HT1080 (cell line): ENCODE measurements at regions not wholly inside any gene's neighbourhood (a gene's known extent, or its start where the extent isn't known, plus 50 kb on each side); places are given as distances from the start of the nearest gene placed in this dataset.
"Not testable (repeated sequence)": the region's sequence is repeated elsewhere in the genome, so short reads cannot be mapped to it uniquely, and the experiment has no call there.

ENCODE experiments used
- DNase-seq: peaks from one replicate; pipeline ENCODE4 v3.0.0-alpha.2; 2015; ENCODE audit warnings: low read depth

DNA sequence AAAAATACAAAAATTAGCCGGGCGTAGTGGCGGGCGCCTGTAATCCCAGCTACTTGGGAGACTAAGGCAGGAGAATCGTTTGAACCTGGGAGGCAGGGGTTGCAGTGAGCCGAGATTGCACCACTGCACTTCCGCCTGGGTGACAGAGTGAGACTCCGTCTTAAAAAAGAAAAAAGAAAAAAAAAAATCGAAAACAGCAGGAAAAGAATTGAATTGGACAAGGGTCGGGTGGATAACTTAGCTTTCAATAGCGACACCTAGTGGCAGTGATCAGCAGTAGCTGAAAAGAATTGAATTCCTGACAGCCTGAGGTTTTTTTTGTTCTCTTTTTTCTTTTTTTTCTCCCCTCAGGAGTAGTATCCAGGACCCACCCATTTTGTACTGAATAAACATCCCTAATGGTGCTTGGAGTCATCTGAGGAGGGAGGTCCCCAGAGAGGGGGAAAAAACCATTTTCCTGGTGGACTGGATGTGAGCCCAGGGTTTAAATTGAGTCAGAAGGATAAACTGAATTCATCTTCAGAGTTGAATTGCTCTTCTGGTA is 55.1 kb downstream of the CYCS start:
- DNase-seq, result peak; percentile 84

- peak; percentile 21 for DNase-seq
These were observed 56.4 kb downstream of the CYCS start for GRCh38 chr7:25068502-25069213.

DNA sequence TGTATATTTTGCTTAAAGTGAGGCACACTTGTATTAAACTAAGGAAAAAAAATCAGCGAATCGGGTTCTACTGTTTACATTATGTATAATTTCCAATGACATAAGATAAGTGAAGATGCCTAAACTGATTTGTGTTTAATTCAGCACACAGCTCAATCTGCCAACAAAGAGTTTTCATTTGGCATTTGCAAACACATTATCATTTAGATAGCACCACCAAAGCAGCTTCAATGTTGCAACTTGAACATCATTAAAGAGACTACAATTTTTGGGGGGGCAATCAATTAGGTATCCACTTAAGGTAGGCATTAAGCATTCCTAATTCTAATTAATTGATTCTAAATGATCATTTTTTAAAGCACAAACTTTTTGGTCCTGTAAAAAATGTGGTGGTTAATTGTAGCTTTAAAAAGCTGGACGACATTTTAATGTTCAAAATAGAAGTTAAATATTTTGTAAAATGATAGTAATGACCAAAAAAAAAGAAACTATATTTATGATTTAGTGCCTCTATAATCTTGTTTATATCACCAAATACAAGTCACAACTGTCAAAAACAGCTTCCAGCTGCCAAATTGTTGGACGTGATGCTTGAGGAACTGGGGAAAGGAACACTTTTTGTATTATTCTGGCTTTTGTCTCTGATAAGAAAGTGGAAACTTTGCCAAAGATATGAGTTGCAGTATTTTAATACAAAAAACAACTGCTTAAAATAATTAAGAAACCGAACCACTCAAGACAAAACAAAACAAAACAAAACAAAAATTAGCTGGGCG is 57.1 kb downstream of the CYCS start:
- DNase-seq, result no peak

DNA sequence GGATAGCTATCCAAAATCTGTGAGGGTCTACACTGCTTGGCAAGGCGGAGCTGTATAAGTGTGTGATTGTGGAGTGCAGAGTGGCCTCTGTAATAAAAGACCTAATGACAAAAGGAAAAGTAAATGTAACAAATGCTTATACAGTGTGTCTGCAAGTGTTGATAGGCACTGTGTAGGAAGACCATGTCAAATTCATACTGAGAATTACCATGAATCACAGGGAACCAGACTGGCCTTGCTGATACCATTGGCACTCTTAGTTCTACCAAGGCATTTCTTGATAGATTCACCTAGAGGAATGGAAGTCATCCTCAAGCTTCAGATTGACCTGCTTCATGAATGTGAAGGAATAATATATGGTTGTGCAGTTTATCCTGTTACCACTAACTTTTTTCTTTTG is 58.8 kb downstream of the CYCS start:
- no peak for DNase-seq

GRCh38 chr7:25062380-25062779 is 62.7 kb downstream of the CYCS start:
- DNase-seq, result no peak

GRCh38 chr7:25060487-25061055 is 64.5 kb downstream of the CYCS start:
- no peak for DNase-seq

DNA sequence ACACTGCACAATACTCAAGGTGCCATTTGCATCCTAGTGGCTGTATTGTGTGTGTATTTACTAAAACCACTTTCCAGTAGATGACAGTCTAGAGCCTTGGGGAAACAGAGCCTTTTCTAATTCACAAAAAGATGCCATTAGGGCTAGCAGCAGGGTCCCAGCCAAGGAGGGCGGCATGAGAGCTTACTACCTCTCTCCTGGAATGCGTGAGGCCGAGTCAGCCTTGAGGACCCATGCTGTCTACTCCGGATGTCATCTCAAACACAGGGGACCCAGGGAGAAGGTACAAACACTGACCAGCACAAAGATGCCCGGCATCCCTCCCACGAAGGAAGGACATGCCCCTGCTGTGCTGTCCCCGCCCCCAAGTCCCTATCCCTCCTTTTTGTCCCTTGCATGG is 65.5 kb downstream of the CYCS start:
- DNase-seq, result no peak

DNA sequence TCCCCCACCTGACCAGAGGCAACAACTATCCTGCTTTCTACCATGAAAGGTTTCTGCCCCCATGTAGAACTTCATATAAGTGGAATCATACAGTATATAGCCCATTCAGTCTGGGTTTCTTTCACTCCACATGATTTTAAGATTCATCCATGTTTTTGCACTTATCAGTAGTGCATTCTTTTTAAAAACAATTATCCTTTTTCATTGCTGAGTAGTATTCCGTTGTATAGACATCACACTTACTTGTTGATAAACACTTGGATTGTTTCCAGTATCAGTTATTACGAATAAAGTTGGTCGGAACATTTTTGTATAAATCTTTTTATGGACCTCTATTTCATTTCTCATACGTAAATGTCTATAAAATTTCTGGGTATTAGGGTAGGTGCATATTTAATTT is 68.7 kb downstream of the CYCS start:
- no peak for DNase-seq

GRCh38 chr7:25055520-25056220 is 69.4 kb downstream of the CYCS start:
- DNase-seq, result no peak

DNA sequence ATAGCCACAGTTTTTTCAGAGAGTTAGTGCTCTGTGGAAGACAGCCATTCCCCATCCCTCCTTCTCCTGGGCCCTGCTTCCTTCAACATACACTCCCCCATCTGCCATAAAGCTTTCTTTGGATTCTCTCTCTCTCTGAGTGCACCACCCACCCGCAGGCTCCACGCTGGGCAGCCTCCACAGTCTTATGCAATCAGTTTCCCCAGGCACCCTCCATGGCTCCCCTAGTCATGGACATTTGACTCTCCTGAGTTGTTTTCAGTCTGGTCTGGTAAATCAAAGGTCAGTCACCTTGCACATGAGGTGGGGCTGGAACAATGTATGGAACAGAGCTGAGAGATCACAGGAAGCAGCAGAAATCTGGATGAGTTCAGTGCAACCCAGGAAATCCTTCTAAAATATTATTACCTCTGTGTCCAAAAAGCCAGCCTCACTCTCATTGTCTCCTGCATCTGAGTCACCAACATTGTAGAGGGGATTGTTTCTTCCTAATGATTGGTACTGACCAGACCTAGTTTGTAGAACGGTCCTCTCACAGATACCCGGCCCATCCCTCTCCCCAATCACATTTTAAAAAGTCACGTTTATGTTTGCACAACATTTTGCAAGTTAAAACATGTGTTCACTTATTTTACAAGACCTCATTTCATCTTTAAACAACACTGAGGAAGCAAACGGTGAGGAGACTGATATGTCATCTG is 70.1 kb downstream of the CYCS start:
- DNase-seq, result no peak

DNA sequence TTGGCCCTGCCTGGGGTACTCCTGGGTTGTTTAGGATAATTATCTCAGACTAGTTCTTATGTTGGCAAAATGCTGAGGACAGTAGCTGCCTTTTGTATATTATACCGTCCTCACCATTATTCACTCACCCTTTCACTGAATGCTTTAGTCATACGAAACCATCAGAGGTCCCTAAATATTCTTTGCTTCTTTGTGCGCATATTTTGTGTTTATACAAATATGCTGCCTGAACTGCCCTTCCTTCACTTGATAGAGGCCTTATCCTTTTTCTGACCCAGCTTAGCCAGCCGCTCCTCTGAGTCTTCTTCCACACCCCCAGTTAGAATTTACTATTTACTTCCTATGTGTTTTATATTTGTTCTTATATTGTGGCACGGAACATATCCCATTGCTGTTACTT is 70.2 kb upstream of the OSBPL3 start:
- DNase-seq, result no peak

GRCh38 chr7:25048444-25048834 is 68.5 kb upstream of the OSBPL3 start:
- no peak for DNase-seq

GRCh38 chr7:25047571-25048443 is 67.8 kb upstream of the OSBPL3 start:
- not testable (repeated sequence) for DNase-seq

DNA sequence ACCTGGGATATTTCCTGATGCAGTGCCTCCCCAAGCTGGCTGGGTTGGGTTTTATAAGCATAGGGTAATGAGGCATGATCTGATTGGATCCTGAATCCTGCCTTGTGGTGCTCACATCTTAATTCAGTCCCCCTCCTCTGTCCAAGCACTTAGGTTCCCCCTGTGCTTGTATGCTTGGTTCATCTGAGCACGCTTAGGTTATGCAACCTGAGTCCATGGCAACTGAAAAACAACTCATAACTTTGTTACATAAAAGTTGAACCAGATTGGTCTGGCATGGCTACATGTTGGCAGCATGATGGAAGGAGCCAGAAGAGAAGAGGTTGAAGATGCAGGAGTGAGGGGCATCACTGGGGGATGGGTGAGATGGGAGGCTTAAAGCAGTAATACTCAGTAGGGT is 57.3 kb upstream of the OSBPL3 start:
- no peak for DNase-seq

DNA sequence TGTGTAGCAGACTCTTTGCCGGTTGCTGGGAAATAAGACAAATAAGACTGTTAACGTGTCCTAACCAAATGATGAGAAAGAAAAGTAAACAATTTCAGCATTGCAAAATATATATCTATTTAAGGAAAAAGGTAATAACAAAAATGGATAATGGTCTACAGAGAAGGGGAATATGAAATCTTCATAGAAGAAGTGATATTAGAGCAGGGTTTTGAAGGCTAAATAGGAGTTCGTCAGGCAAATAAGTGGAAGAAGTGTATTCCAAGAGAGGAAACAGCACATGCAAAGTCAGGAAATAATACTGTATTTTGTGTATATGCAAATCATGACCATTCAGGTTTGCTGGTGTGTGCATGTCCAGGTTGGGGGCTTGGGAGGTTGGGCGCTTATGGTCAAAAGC is 55.3 kb upstream of the OSBPL3 start:
- no peak for DNase-seq

GRCh38 chr7:25034136-25034535 is 54.2 kb upstream of the OSBPL3 start:
- no peak for DNase-seq

DNA sequence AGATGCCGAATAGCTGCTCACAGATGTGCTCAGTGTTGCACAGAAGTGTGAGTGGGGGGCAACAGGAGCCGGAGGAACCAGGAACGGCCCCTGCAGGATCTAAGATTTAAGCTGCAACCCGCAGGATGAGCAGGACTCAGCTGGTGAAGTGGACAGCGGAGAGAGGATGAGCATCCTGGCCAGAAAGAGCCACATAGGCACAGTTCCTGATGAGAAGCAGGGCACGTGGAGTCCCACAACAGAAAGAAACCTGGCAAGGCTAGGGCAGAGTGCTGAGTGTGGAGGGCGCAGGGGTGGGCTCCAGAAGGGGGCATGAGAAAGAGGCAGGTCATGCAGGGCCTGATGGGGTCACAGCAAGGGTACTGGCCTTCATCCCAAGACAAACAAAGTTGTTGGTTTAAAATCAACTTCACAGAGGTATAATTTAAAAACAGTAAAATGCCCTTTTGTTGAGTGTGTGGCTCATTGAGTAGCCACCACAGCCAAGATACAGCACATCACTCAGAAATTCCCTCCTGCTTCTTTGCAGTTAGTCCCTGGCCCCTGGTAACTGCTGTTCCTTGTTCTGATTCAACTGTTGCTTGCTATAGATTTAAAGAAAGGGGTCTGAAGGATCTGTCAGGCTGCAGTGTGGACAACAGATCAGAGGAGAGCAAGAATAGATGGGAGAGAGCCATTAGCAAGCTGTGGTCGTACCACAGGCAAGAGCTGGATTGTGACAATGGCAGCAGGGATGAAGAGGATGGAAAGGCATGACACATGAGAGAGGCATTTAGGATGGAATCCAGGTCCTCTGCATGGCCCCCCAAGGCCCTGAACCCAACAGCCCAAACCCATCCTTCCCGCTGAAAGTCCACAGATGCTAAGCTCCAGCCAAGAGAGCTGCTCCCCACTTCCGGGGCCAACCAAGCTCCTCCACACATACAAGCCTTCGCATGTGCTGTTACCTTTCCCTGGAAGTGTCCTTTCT is 53.1 kb upstream of the OSBPL3 start:
- DNase-seq, result peak; percentile 45

GRCh38 chr7:25031432-25031831 is 51.5 kb upstream of the OSBPL3 start:
- peak; percentile 81 for DNase-seq

DNA sequence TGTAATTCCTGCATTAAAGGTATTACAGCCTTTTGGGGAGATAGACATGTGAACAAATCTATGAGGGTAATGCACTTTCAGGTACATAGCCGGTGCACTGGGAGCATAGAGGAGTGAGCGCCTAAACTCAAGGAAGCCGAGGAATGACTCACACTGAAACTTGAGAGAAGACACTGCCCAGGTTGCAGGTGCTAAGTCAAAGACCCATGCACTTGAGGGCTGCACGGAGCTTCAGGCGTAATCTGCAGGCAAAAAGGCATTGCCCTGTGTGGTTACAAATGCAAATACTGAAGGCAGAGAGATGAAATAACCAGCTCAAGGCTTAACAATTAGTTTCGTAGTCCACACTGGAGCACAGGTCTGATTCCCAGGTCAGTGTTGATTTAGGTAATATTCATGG is 51.0 kb upstream of the OSBPL3 start:
- no peak for DNase-seq
